ENCODE measurements at regions not wholly inside any gene's neighbourhood (a gene's known extent, or its start where the extent isn't known, plus 50 kb on each side); places are given as distances from the start of the nearest gene placed in this dataset.
"Not testable (repeated sequence)": the region's sequence is repeated elsewhere in the genome, so short reads cannot be mapped to it uniquely, and the experiment has no call there.

DNA sequence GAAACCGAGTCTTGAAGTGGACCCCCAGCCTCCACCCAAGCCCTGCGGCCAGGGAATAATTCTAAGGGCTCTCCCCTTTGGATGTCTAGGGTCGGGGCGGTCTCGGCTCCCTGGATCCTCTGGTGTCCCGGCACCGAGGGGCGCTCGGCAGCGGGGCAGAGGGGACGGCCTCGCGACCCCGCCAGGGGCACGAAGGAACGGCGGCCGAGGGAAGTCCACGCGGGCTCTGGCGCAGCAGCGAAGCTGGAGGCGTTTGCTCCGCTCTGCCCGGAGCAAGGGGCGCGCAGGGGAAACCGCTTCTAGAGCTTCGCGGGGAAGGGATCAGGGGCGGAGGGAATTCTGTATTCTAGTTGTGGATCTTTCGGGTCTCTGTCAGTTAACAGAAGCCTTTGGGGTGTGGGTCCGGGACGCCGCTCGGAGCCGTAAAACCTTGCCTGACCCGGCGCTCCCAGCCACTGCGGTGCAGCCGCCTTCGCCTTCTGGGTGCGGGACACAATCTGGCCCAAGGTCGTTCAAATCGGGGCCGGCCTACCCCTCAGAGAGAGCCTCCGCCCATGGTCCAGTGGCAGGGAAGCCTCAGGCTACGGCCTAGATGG lies 118.2 kb downstream of the KCNRG start:
- no peak overlapping the region for H3K4me3 ChIP-seq (ENCODE audit: low read depth, low read length)
- no peak for TF ChIP-seq CTCF (IDR thresholded peaks at IDR 0.05; ENCODE audit: low read depth, low read length, missing control alignments)
- no peak for DNase-seq (ENCODE audit: low read depth)

GRCh38 chr13:50136226-50136625 lies 121.0 kb downstream of the KCNRG start:
- DNase-seq (ENCODE audit: low read depth) = no peak
- no peak for TF ChIP-seq CTCF (IDR thresholded peaks at IDR 0.05; ENCODE audit: low read depth, low read length, missing control alignments)
- H3K4me3 ChIP-seq (ENCODE audit: low read depth, low read length) = no peak overlapping the region

DNA sequence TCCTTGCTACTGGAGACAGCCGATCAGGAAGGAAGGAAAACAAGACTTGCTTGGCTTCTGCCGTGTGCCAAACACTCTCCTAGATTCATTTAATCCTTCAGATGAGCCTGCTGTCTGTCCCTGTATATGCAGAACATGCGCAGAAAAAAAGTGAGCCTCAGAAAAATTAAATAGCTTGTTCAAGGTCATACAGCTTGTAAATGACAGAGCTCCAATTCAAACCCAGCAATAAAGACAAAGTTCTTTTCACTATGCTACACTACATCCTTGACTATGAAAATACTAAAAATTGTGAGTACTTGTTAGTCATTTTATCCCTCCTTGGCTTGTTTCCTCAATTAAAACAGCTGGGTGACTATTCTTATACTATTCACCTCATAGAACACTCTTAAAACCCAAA lies 121.4 kb downstream of the KCNRG start:
- no peak overlapping the region for H3K4me3 ChIP-seq (ENCODE audit: low read depth, low read length)
- no peak for TF ChIP-seq CTCF (IDR thresholded peaks at IDR 0.05; ENCODE audit: low read depth, low read length, missing control alignments)
- no peak for DNase-seq (ENCODE audit: low read depth)

- not testable (repeated sequence) for DNase-seq (ENCODE audit: low read depth); H3K4me3 ChIP-seq (ENCODE audit: low read depth, low read length)
Measured at GRCh38 chr13:50139435-50139934, 124.2 kb downstream of the KCNRG start.

- no peak for DNase-seq (ENCODE audit: low read depth)
- no peak overlapping the region for H3K4me3 ChIP-seq (ENCODE audit: low read depth, low read length)
- TF ChIP-seq CTCF (IDR thresholded peaks at IDR 0.05; ENCODE audit: low read depth, low read length, missing control alignments) = no peak
Measured at GRCh38 chr13:50140153-50140552, 124.9 kb downstream of the KCNRG start.

DNA sequence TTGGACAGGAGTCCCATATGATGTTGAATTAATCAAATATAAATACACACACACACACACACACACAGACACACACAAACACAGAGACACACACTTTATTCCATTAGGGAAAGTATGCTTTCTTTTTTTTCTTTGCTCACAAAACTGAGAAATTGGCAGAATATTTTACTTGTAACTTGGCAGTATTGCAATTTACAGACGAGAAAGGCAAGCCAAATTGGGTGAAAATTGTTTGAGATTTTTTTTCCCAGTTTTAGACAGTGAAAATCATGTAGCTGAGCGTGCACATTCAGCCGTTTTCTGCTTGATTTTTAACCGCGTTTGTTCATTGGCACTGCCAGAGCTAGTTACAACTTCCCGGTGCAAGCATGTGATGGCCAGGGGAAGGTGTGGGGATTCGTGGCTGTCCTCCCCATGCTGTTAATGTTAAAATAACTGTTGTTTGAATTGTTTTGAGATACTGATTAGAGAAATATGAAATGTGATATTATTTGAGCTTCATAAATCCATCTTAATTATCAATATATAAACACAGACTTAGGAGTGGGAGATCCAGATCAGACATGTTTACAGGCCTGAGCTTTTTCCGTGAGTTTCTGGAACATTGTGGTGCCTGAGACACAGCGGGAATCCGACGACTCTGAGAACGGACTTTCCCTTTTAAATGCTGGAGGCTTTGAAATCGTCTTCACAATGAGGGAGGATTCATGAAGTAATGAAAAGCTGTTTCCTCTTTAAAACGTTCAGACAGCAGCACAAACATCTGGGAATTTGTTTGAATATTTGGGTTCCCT lies 125.5 kb downstream of the KCNRG start:
- no peak for DNase-seq (ENCODE audit: low read depth)
- H3K4me3 ChIP-seq (ENCODE audit: low read depth, low read length) = no peak overlapping the region

More for the DNA sequence above, 125.5 kb downstream of the KCNRG start:
- TF ChIP-seq CTCF (IDR thresholded peaks at IDR 0.05; ENCODE audit: low read depth, low read length, missing control alignments) = no peak

Measured in GM12864 (cell line).